ENCODE measurements at regions not wholly inside any gene's neighbourhood (a gene's known extent, or its start where the extent isn't known, plus 50 kb on each side); places are given as distances from the start of the nearest gene placed in this dataset.

DNA sequence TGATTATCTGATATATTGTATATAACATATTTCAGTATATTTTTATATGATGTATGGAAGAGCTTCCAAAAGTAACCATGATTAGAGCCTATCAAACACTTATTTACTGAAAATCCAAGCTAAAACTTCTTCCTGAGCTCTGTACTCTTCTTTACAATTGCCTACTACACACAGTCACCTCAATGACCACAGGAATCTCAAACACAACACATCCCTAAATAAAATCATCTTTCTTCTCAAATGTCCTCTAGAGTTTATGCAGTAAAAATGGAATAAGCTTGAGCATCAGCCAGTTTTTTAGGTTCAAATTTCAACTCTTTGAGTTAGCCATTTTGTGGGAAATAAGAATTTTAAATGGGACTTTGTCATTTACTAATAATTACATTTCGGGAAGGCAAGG, 102.6 kb upstream of the FNDC3A start:
- Mint-ChIP-seq H3K4me3 (ENCODE audit: unreplicated experiment) (no peak overlapping the region), H3K4me1 (ENCODE audit: low read depth) (peaks cover 9% of the 10 kb centered on the region), H3K27me3 (ENCODE audit: low read depth) (peaks cover 9% of the 10 kb centered on the region), H3K36me3 (ENCODE audit: low read depth) (no peaks in the 10 kb centered on the region), H3K9me3 (ENCODE audit: low read depth) (no peaks in the 10 kb centered on the region), H3K27ac (ENCODE audit: unreplicated experiment) (no peak overlapping the region)
- DNase-seq (ENCODE audit: low spot score): no peak
- TF ChIP-seq CTCF (IDR thresholded peaks at IDR 0.05): no peak

DNA sequence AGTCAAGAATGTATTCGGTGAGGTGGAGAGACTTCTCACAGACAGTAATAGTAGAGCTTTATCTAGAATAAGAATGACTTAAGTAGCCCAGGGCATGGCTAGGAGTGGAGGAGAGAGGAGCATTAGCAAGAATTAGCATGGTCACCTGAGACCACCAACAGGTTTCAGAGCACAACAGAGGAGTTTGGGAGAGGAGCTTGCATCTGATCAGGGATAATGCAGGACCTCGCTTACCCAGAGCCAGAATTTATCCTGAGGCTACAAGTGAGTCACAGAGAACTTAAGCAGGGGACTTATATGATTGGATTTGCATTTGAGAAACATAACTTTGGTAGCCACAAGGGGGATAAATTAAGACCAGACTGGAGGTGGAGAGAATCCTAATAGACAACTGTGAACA, 102.1 kb upstream of the FNDC3A start:
- no peaks in the 10 kb centered on the region for H3K36me3 Mint-ChIP-seq (ENCODE audit: low read depth)
- H3K27me3 Mint-ChIP-seq (ENCODE audit: low read depth): peaks cover 9% of the 10 kb centered on the region
- H3K27ac Mint-ChIP-seq (ENCODE audit: unreplicated experiment): no peak overlapping the region
- peak; percentile 50 for TF ChIP-seq CTCF (IDR thresholded peaks at IDR 0.05)
- DNase-seq (ENCODE audit: low spot score): no peak
- H3K4me3 Mint-ChIP-seq (ENCODE audit: unreplicated experiment): no peak overlapping the region
- H3K9me3 Mint-ChIP-seq (ENCODE audit: low read depth): no peaks in the 10 kb centered on the region
- peaks cover 9% of the 10 kb centered on the region for H3K4me1 Mint-ChIP-seq (ENCODE audit: low read depth)

GRCh38 chr13:48874165-48874564, 101.5 kb upstream of the FNDC3A start:
- no peak overlapping the region for H3K27ac Mint-ChIP-seq (ENCODE audit: unreplicated experiment)
- TF ChIP-seq CTCF (IDR thresholded peaks at IDR 0.05): no peak
- no peaks in the 10 kb centered on the region for H3K9me3 Mint-ChIP-seq (ENCODE audit: low read depth)
- peaks cover 9% of the 10 kb centered on the region for H3K27me3 Mint-ChIP-seq (ENCODE audit: low read depth)
- H3K4me1 Mint-ChIP-seq (ENCODE audit: low read depth): peaks cover 11% of the 10 kb centered on the region
- H3K36me3 Mint-ChIP-seq (ENCODE audit: low read depth): no peaks in the 10 kb centered on the region
- no peak for DNase-seq (ENCODE audit: low spot score)
- H3K4me3 Mint-ChIP-seq (ENCODE audit: unreplicated experiment): no peak overlapping the region

GRCh38 chr13:48875047-48875446, 100.7 kb upstream of the FNDC3A start:
- H3K4me1 Mint-ChIP-seq (ENCODE audit: low read depth): peaks cover 17% of the 10 kb centered on the region
- peaks cover 9% of the 10 kb centered on the region for H3K27me3 Mint-ChIP-seq (ENCODE audit: low read depth)
- no peak overlapping the region for H3K4me3 Mint-ChIP-seq (ENCODE audit: unreplicated experiment)
- no peak overlapping the region for H3K27ac Mint-ChIP-seq (ENCODE audit: unreplicated experiment)
- no peak for TF ChIP-seq CTCF (IDR thresholded peaks at IDR 0.05)
- no peaks in the 10 kb centered on the region for H3K36me3 Mint-ChIP-seq (ENCODE audit: low read depth)
- no peaks in the 10 kb centered on the region for H3K9me3 Mint-ChIP-seq (ENCODE audit: low read depth)
- no peak for DNase-seq (ENCODE audit: low spot score)

GRCh38 chr13:48876289-48876688, 99.4 kb upstream of the FNDC3A start:
- H3K9me3 Mint-ChIP-seq (ENCODE audit: low read depth): no peaks in the 10 kb centered on the region
- peaks cover 17% of the 10 kb centered on the region for H3K4me1 Mint-ChIP-seq (ENCODE audit: low read depth)
- no peak overlapping the region for H3K27ac Mint-ChIP-seq (ENCODE audit: unreplicated experiment)
- no peaks in the 10 kb centered on the region for H3K36me3 Mint-ChIP-seq (ENCODE audit: low read depth)
- DNase-seq (ENCODE audit: low spot score): no peak
- no peak for TF ChIP-seq CTCF (IDR thresholded peaks at IDR 0.05)
- no peak overlapping the region for H3K4me3 Mint-ChIP-seq (ENCODE audit: unreplicated experiment)
- peaks cover 9% of the 10 kb centered on the region for H3K27me3 Mint-ChIP-seq (ENCODE audit: low read depth)

Data from chondrocyte (in vitro differentiated cells).